H1 (cell line): ENCODE measurements at regions not wholly inside any gene's neighbourhood (a gene's known extent, or its start where the extent isn't known, plus 50 kb on each side); places are given as distances from the start of the nearest gene placed in this dataset.

Experiments used
- CTCF ChIA-PET: fragments of 300-600 bp; sonication (Branson Sonifier 250); formaldehyde crosslinking; loops from one replicate; lab custom pipeline; 2021; ENCODE audit not compliant: partially characterized antibody; lab: Charles Lee
- POLR2A ChIA-PET: fragments of 300-600 bp; sonication (Branson Sonifier 250); formaldehyde crosslinking; loops from one replicate; lab custom pipeline; 2021; ENCODE audit warnings: inconsistent platforms; ENCODE audit not compliant: partially characterized antibody; lab: Charles Lee
- DNase-seq, 2 experiments: peaks; one replicate each; pipeline versions ENCODE4 v3.0.0 to v3.0.0-alpha.2; 2010 to 2022; ENCODE audit warnings: low spot score in 2 of 2, low read depth in 1 of 2, mixed read lengths in 1 of 2
- FAIRE-seq: peaks from 2 replicates; lab custom pipeline; 2011; peaks lifted over from hg19 to GRCh38; lab: Jason Lieb, UNC
- H2AFZ ChIP-seq: 2 replicates; pipeline ENCODE4 v1.8.1; 2012; ENCODE audit warnings: low read length, inconsistent platforms
- H2AK5ac ChIP-seq: 2 replicates; pipeline ENCODE4 v1.6.1; 2013; ENCODE audit warnings: low read depth, low read length
- H2BK120ac ChIP-seq: replicated peaks from 2 replicates; pipeline ENCODE3; 2013; ENCODE audit warnings: low read depth, low read length, inconsistent platforms
- H2BK12ac ChIP-seq: 2 replicates; pipeline ENCODE4 v1.6.1; 2013; ENCODE audit warnings: low read depth, low read length
- H2BK15ac ChIP-seq: 2 replicates; pipeline ENCODE4 v1.6.1; 2013; ENCODE audit warnings: low read length
- H2BK20ac ChIP-seq: 2 replicates; pipeline ENCODE4 v1.6.1; 2013; ENCODE audit warnings: low read length
- H2BK5ac ChIP-seq: 2 replicates; pipeline ENCODE4 v1.6.1; 2013; ENCODE audit warnings: low read depth, low read length
- H3K14ac ChIP-seq: 2 replicates; pipeline ENCODE4 v1.6.1; 2013; ENCODE audit warnings: inconsistent platforms; ENCODE audit not compliant: insufficient read length
- H3K18ac ChIP-seq: 2 replicates; pipeline ENCODE4 v1.6.1; 2013; ENCODE audit warnings: low read length; ENCODE audit errors: extremely low read depth
- H3K23ac ChIP-seq: 2 replicates; pipeline ENCODE4 v1.6.1; 2013; ENCODE audit warnings: inconsistent platforms; ENCODE audit not compliant: insufficient read length
- H3K23me2 ChIP-seq: 2 replicates; pipeline ENCODE4 v1.6.1; 2013; ENCODE audit warnings: low read depth, low read length
- H3K27ac ChIP-seq: 2 replicates; pipeline ENCODE4 v1.6.1; 2011; ENCODE audit warnings: low read depth, low read length, inconsistent platforms
- H3K27me3 ChIP-seq, 4 experiments: replicated peaks in 1 of 4; 1 replicate in 1 of 4; 2 replicates in 3 of 4; pipeline versions ENCODE4 v1.6.1 to v1.8.1; 2011 to 2013; ENCODE audit warnings: low read length in 3 of 4, mild to moderate bottlenecking in 3 of 4, inconsistent platforms in 2 of 4, mixed read lengths in 2 of 4, moderate library complexity in 1 of 4; ENCODE audit not compliant: control insufficient read depth in 3 of 4, insufficient read depth in 3 of 4; ENCODE audit errors: extremely low read depth in 1 of 4
- H3K36me3 ChIP-seq, 4 experiments: 2 replicates each; pipeline versions ENCODE4 v1.6.1 to v1.8.1; 2011 to 2013; ENCODE audit warnings: mild to moderate bottlenecking in 4 of 4, low read length in 3 of 4, moderate library complexity in 2 of 4, control low read depth in 1 of 4, inconsistent platforms in 1 of 4; ENCODE audit not compliant: insufficient read depth in 4 of 4, control insufficient read depth in 2 of 4
- H3K4ac ChIP-seq: replicated peaks from 2 replicates; pipeline ENCODE3; 2013; ENCODE audit warnings: low read length, low read depth, mixed read lengths, inconsistent platforms; ENCODE audit not compliant: insufficient read length
- H3K4me1 ChIP-seq, 4 experiments: replicated peaks in 1 of 4; 1 replicate in 1 of 4; 2 replicates in 3 of 4; pipeline versions ENCODE4 v1.6.1 to v1.8.1; 2011 to 2013; ENCODE audit warnings: low read length in 3 of 4, inconsistent platforms in 2 of 4, mixed read lengths in 1 of 4; ENCODE audit not compliant: insufficient read depth in 4 of 4, control insufficient read depth in 3 of 4
- H3K4me2 ChIP-seq, 2 experiments: 2 replicates each; pipeline versions ENCODE4 v1.6.1 to v1.8.1; 2011 to 2013; ENCODE audit warnings: low read depth in 2 of 2, low read length in 2 of 2, control low read depth in 1 of 2, inconsistent platforms in 1 of 2, mild to moderate bottlenecking in 1 of 2; ENCODE audit not compliant: insufficient read depth in 1 of 2
- H3K4me3 ChIP-seq, 4 experiments: fragments of 200-600, 300-600 bp in 1 of 4; sonication (generic), shearing (Covaris generic), sonication (Bioruptor Twin) in 1 of 4; 2 replicates each; pipeline versions ENCODE4 v1.5.1 to v1.8.1; 2011 to 2016; ENCODE audit warnings: low read length in 4 of 4, low read depth in 3 of 4, control low read depth in 2 of 4, inconsistent platforms in 2 of 4, mild to moderate bottlenecking in 2 of 4, mixed read lengths in 1 of 4, moderate library complexity in 1 of 4; ENCODE audit not compliant: insufficient read depth in 2 of 4; ENCODE audit errors: extremely low read depth in 1 of 4
- H3K56ac ChIP-seq: replicated peaks from 2 replicates; pipeline ENCODE3; 2013; ENCODE audit warnings: low read depth, mild to moderate bottlenecking, mixed read lengths, low read length, inconsistent platforms; ENCODE audit not compliant: insufficient read length
- H3K79me1 ChIP-seq: 2 replicates; pipeline ENCODE4 v1.6.1; 2013; ENCODE audit warnings: low read depth, low read length, control low read depth
- H3K79me2 ChIP-seq, 2 experiments: 2 replicates each; pipeline versions ENCODE4 v1.6.1 to v1.8.1; 2012 to 2013; ENCODE audit warnings: low read length in 2 of 2, mild to moderate bottlenecking in 2 of 2, inconsistent platforms in 1 of 2; ENCODE audit not compliant: insufficient read depth in 2 of 2, control insufficient read depth in 1 of 2
- H3K9ac ChIP-seq, 4 experiments: replicated peaks in 1 of 4; 1 replicate in 1 of 4; 2 replicates in 3 of 4; pipeline versions ENCODE4 v1.6.1 to v1.8.1; 2011 to 2013; ENCODE audit warnings: low read depth in 3 of 4, low read length in 3 of 4, control low read depth in 2 of 4, mild to moderate bottlenecking in 2 of 4, moderate library complexity in 2 of 4, inconsistent platforms in 1 of 4; ENCODE audit errors: extremely low read depth in 1 of 4
- H3K9me3 ChIP-seq, 2 experiments: 2 replicates each; pipeline versions ENCODE4 v1.6.1 to v1.8.1; 2012 to 2013; ENCODE audit warnings: mild to moderate bottlenecking in 2 of 2, moderate library complexity in 2 of 2, control low read depth in 1 of 2, inconsistent platforms in 1 of 2, low read depth in 1 of 2, low read length in 1 of 2, mixed read lengths in 1 of 2; ENCODE audit not compliant: insufficient read depth in 2 of 2
- H4K20me1 ChIP-seq, 2 experiments: replicated peaks in 1 of 2; 2 replicates each; pipeline versions ENCODE3 to v1.8.1; 2011 to 2013; ENCODE audit warnings: inconsistent platforms in 2 of 2, low read length in 2 of 2, mild to moderate bottlenecking in 1 of 2; ENCODE audit not compliant: insufficient read depth in 2 of 2, control insufficient read depth in 1 of 2
- H4K5ac ChIP-seq: 2 replicates; pipeline ENCODE4 v1.6.1; 2013; ENCODE audit warnings: low read length, low read depth, mixed read lengths, inconsistent platforms; ENCODE audit not compliant: insufficient read length
- H4K8ac ChIP-seq: 2 replicates; pipeline ENCODE4 v1.8.0; 2013; ENCODE audit warnings: mild to moderate bottlenecking, moderate library complexity, low read length, inconsistent platforms; ENCODE audit not compliant: insufficient read depth; ENCODE audit errors: extremely low read depth
- H4K91ac ChIP-seq: replicated peaks from 2 replicates; pipeline ENCODE3; 2013; ENCODE audit warnings: low read length, mixed read lengths, inconsistent platforms; ENCODE audit not compliant: insufficient read length
- BACH1 ChIP-seq: IDR thresholded peaks from 2 replicates; pipeline ENCODE4 v1.6.1; 2012; ENCODE audit warnings: low read length, improper control_type of control experiment
- CHD1 ChIP-seq: IDR thresholded peaks from 2 replicates; pipeline ENCODE4 v1.6.1; 2012; ENCODE audit warnings: low read depth, low read length, improper control_type of control experiment
- E2F6 ChIP-seq: IDR thresholded peaks from 2 replicates; pipeline ENCODE4 v1.6.1; 2012; ENCODE audit warnings: inconsistent platforms
- FOSL1 ChIP-seq: IDR thresholded peaks from 2 replicates; pipeline ENCODE4 v1.6.1; 2011; ENCODE audit warnings: mild to moderate bottlenecking, low read depth, low read length, moderate library complexity; ENCODE audit not compliant: insufficient read depth
- JUN ChIP-seq: IDR thresholded peaks from 2 replicates; pipeline ENCODE4 v1.6.1; 2011; ENCODE audit warnings: low read depth, mild to moderate bottlenecking, improper control_type of control experiment, low read length
- POLR2AphosphoS5 ChIP-seq: IDR thresholded peaks from 2 replicates; pipeline ENCODE4 v1.6.1; 2011; ENCODE audit warnings: low read depth, low read length
- POU5F1 ChIP-seq: IDR thresholded peaks from 2 replicates; pipeline ENCODE4 v1.6.1; 2011; ENCODE audit warnings: low read depth, mild to moderate bottlenecking, low read length, moderate library complexity
- RNF2 ChIP-seq: fragments of 200-900, 300-1000 bp; sonication (generic); IDR thresholded peaks from 2 replicates; pipeline ENCODE4 v1.7.1; 2016; ENCODE audit warnings: borderline replicate concordance, low read depth, mild to moderate bottlenecking, antibody characterized with exemption, low read length; ENCODE audit not compliant: poor library complexity, severe bottlenecking; ENCODE audit errors: missing control alignments
- SIN3A ChIP-seq, 2 experiments: IDR thresholded peaks in 1 of 2; conservative IDR thresholded peaks in 1 of 2; 2 replicates each; pipeline ENCODE4 v1.6.1; 2011 to 2012; ENCODE audit warnings: low read length in 2 of 2, improper control_type of control experiment in 1 of 2, low read depth in 1 of 2, mild to moderate bottlenecking in 1 of 2
- SIRT6 ChIP-seq: IDR thresholded peaks from one replicate; pipeline ENCODE4 v1.7.1; 2012; ENCODE audit warnings: low read length, inconsistent platforms
- WGBS, 2 experiments: shearing (Covaris generic) in 1 of 2; methylation state at CpG; one replicate each; pipeline versions ENCODE4 v1.1.6 to v1.1.7; 2013 to 2015; ENCODE audit warnings: low lambda C conversion rate in 2 of 2, mixed read lengths in 2 of 2, inconsistent platforms in 1 of 2, low coverage in 1 of 2, missing lambda C conversion rate in 1 of 2; ENCODE audit not compliant: insufficient replicate concordance in 2 of 2, insufficient coverage in 1 of 2, insufficient read length in 1 of 2; ENCODE audit errors: extremely low coverage in 1 of 2, missing lambda C conversion rate in 1 of 2; 5-methylcytosine and 5-hydroxymethylcytosine counted together

- no peak overlapping the region for H4K5ac ChIP-seq
- 85% methylated on average over 4 of the region's 4 CpGs; no CpG with 5 or more reads in 1 of the 2 experiments for WGBS, 2 experiments
- H3K9ac ChIP-seq, result peak overlapping the region in 1 of 4 experiments; percentile 8; a peak in 1 of 7 replicates
- TF ChIP-seq E2F6 (no peak), BACH1 (no peak), POU5F1 (no peak), SIRT6 (no peak), JUN (no peak), SIN3A (conservative IDR thresholded peaks at IDR 0.05 in 1 of 2, IDR thresholded peaks at IDR 0.05 in 1 of 2; ENCODE audit: low read depth in 1 of 2, low read length in 2 of 2) (no peak), FOSL1 (no peak), CHD1 (no peak), RNF2 (no peak), POLR2AphosphoS5 (no peak)
Measured at GRCh38 chr13:82791035-82791434, 1091.2 kb downstream of the SLITRK1 start.

More at GRCh38 chr13:82791035-82791434, 1091.2 kb downstream of the SLITRK1 start:
- Histone ChIP-seq H3K14ac (no peak overlapping the region), H3K27ac (no peak overlapping the region), H4K91ac (no peak overlapping the region), H3K56ac (no peak overlapping the region), H2AFZ (no peak overlapping the region), H3K27me3 (no peaks in the 10 kb centered on the region), H3K4ac (no peak overlapping the region), H3K23me2 (no peaks in the 10 kb centered on the region), H2BK120ac (no peak overlapping the region), H3K4me2 (no peak overlapping the region), H3K4me1 (no peaks in the 10 kb centered on the region), H3K79me1 (no peaks in the 10 kb centered on the region), H4K20me1 (no peaks in the 10 kb centered on the region), H3K18ac (no peak overlapping the region), H4K8ac (no peak overlapping the region), H2BK20ac (no peak overlapping the region), H2BK15ac (no peak overlapping the region), H2BK12ac (no peak overlapping the region), H3K23ac (no peak overlapping the region), H3K79me2 (no peaks in the 10 kb centered on the region), H3K36me3 (no peaks in the 10 kb centered on the region), H2BK5ac (no peak overlapping the region), H3K9me3 (no peaks in the 10 kb centered on the region), H3K4me3 (no peak overlapping the region), H2AK5ac (no peak overlapping the region)
- ChIA-PET POLR2A (no interaction called here), CTCF (no interaction called here)
- FAIRE-seq (no peak), DNase-seq (no peak)
